SK-N-SH (cell line): ENCODE measurements at regions not wholly inside any gene's neighbourhood (a gene's known extent, or its start where the extent isn't known, plus 50 kb on each side); places are given as distances from the start of the nearest gene placed in this dataset.
A peak's percentile ranks its signal among the peaks of the same experiment; 100 is the strongest.

Source experiments
- CTCF ChIA-PET: fragments of 300-600, 350-600 bp; formaldehyde crosslinking; extraction: SDS; loops from one replicate; lab custom pipeline; 2021; lab: Yijun Ruan, JAX
- POLR2A ChIA-PET: fragments of 350-600 bp; sonication (Branson Sonifier 250); formaldehyde crosslinking; extraction: SDS; loops from one replicate; lab custom pipeline; 2020; ENCODE audit warnings: antibody characterized with exemption, inconsistent platforms; lab: Yijun Ruan, JAX
- DNase-seq: peaks from one replicate; pipeline ENCODE4 v3.0.0; 2012
- H2AFZ ChIP-seq: fragments of 200-600 bp; sonication (generic); 2 replicates; pipeline ENCODE4 v1.8.1; 2016; ENCODE audit warnings: antibody characterized with exemption, mild to moderate bottlenecking, low read depth
- H3F3A ChIP-seq: fragments of 200-600 bp; sonication (generic); replicated peaks from 2 replicates; pipeline ENCODE3; 2016; ENCODE audit warnings: antibody characterized with exemption, mild to moderate bottlenecking; ENCODE audit not compliant: insufficient read depth
- H3K27ac ChIP-seq, 2 experiments: fragments of 200-500 bp in 1 of 2; fragments of 200-600 bp in 1 of 2; sonication (Bioruptor generic) in 1 of 2; sonication (generic), shearing (Covaris generic) in 1 of 2; 2 replicates each; pipeline versions ENCODE4 v1.5.1 to v1.6.1; 2014 to 2016; ENCODE audit warnings: low read depth in 2 of 2, inconsistent platforms in 1 of 2, low read length in 1 of 2, mild to moderate bottlenecking in 1 of 2, mixed read lengths in 1 of 2
- H3K27me3 ChIP-seq: fragments of 200-600 bp; sonication (generic), shearing (Covaris generic); 2 replicates; pipeline ENCODE4 v1.6.1; 2016; ENCODE audit warnings: mixed run types; ENCODE audit not compliant: insufficient read depth
- H3K36me3 ChIP-seq, 2 experiments: fragments of 200-500 bp in 1 of 2; fragments of 200-600 bp in 1 of 2; sonication (Bioruptor generic) in 1 of 2; sonication (generic) in 1 of 2; replicated peaks in 1 of 2; 2 replicates each; pipeline versions ENCODE3 to v1.5.1; 2014 to 2016; ENCODE audit warnings: low read length in 1 of 2, mild to moderate bottlenecking in 1 of 2; ENCODE audit not compliant: insufficient read depth in 2 of 2, control insufficient read depth in 1 of 2
- H3K4me1 ChIP-seq, 2 experiments: fragments of 200-500 bp in 1 of 2; fragments of 200-600 bp in 1 of 2; sonication (Bioruptor generic) in 1 of 2; sonication (generic), shearing (Covaris generic) in 1 of 2; 2 replicates each; pipeline versions ENCODE4 v1.5.1 to v1.6.1; 2014 to 2016; ENCODE audit warnings: low read depth in 1 of 2, low read length in 1 of 2, mixed run types in 1 of 2; ENCODE audit not compliant: insufficient read depth in 2 of 2, control insufficient read depth in 1 of 2
- H3K4me2 ChIP-seq: fragments of 200-600 bp; sonication (generic), shearing (Covaris generic); 2 replicates; pipeline ENCODE4 v1.6.1; 2017; ENCODE audit warnings: mixed run types
- H3K4me3 ChIP-seq, 2 experiments: fragments of 200-500 bp in 1 of 2; fragments of 200-600 bp in 1 of 2; sonication (Bioruptor generic) in 1 of 2; sonication (generic), shearing (Covaris generic) in 1 of 2; 2 replicates each; pipeline versions ENCODE4 v1.5.1 to v1.8.1; 2014 to 2016; ENCODE audit warnings: low read depth in 2 of 2, inconsistent platforms in 1 of 2, low read length in 1 of 2, mild to moderate bottlenecking in 1 of 2, mixed read lengths in 1 of 2, moderate library complexity in 1 of 2
- H3K79me2 ChIP-seq: fragments of 200-600 bp; sonication (generic); 2 replicates; pipeline ENCODE4 v1.8.1; 2017; ENCODE audit warnings: mild to moderate bottlenecking; ENCODE audit not compliant: insufficient read depth
- H3K9ac ChIP-seq: fragments of 200-600 bp; sonication (generic); 2 replicates; pipeline ENCODE4 v1.6.1; 2017; ENCODE audit warnings: mixed run types
- H3K9me2 ChIP-seq: fragments of 200-600 bp; sonication (generic); 2 replicates; pipeline ENCODE4 v1.6.1; 2017; ENCODE audit warnings: mixed run types
- H3K9me3 ChIP-seq: fragments of 200-600 bp; sonication (generic); 2 replicates; pipeline ENCODE4 v1.6.1; 2017; ENCODE audit warnings: mixed run types, mild to moderate bottlenecking, moderate library complexity
- H4K20me1 ChIP-seq: fragments of 200-600 bp; sonication (generic); 2 replicates; pipeline ENCODE4 v1.6.1; 2017; ENCODE audit warnings: mild to moderate bottlenecking, mixed run types; ENCODE audit not compliant: insufficient read depth
- ELF1 ChIP-seq: IDR thresholded peaks from 2 replicates; pipeline ENCODE4 v1.4.0; 2012
- FOXM1 ChIP-seq: IDR thresholded peaks from 2 replicates; pipeline ENCODE4 v1.4.0; 2012; ENCODE audit warnings: low read depth, mild to moderate bottlenecking
- GABPA ChIP-seq: IDR thresholded peaks from 2 replicates; pipeline ENCODE4 v1.4.0; 2012; ENCODE audit warnings: low read depth, mild to moderate bottlenecking
- GATA2 ChIP-seq: sonication (generic); formaldehyde crosslinking; IDR thresholded peaks from 2 replicates; pipeline ENCODE4 v1.5.0; 2020; ENCODE audit warnings: mild to moderate bottlenecking, missing genetic modification reagents
- IRF3 ChIP-seq: fragments of 150-350 bp; IDR thresholded peaks from 2 replicates; pipeline ENCODE4 v1.6.1; 2016; ENCODE audit warnings: mild to moderate bottlenecking, low read depth, low read length
- JUND ChIP-seq: IDR thresholded peaks from 2 replicates; pipeline ENCODE4 v1.4.0; 2012
- MAX ChIP-seq: IDR thresholded peaks from 2 replicates; pipeline ENCODE4 v1.4.0; 2012; ENCODE audit warnings: low read depth
- MXI1 ChIP-seq: IDR thresholded peaks from 2 replicates; pipeline ENCODE4 v1.6.1; 2012; ENCODE audit warnings: mild to moderate bottlenecking, low read depth, low read length, improper control_type of control experiment
- NFIC ChIP-seq: IDR thresholded peaks from 2 replicates; pipeline ENCODE4 v1.4.0; 2012; ENCODE audit warnings: borderline replicate concordance
- NRF1 ChIP-seq: IDR thresholded peaks from 2 replicates; pipeline ENCODE4 v1.6.1; 2012; ENCODE audit warnings: low read depth, mild to moderate bottlenecking, low read length
- PBX3 ChIP-seq: IDR thresholded peaks from 2 replicates; pipeline ENCODE4; 2012
- POLR2AphosphoS5 ChIP-seq: IDR thresholded peaks from 2 replicates; pipeline ENCODE4 v1.6.1; 2012; ENCODE audit warnings: low read depth, low read length
- RAD21 ChIP-seq: IDR thresholded peaks from 2 replicates; pipeline ENCODE4 v1.6.1; 2012; ENCODE audit warnings: mild to moderate bottlenecking, low read length
- RFX5 ChIP-seq: IDR thresholded peaks from 2 replicates; pipeline ENCODE4 v1.6.1; 2012; ENCODE audit warnings: mild to moderate bottlenecking, improper control_type of control experiment, low read length
- SIN3A ChIP-seq: IDR thresholded peaks from 2 replicates; pipeline ENCODE4 v1.6.1; 2012; ENCODE audit warnings: low read depth, mild to moderate bottlenecking, low read length, moderate library complexity, borderline replicate concordance
- SMC3 ChIP-seq: IDR thresholded peaks from 2 replicates; pipeline ENCODE4 v1.6.1; 2012; ENCODE audit warnings: low read depth, low read length, improper control_type of control experiment
- TAF1 ChIP-seq: IDR thresholded peaks from 2 replicates; pipeline ENCODE4 v1.6.1; 2012; ENCODE audit warnings: low read depth, mild to moderate bottlenecking, low read length, moderate library complexity, borderline replicate concordance
- TCF12 ChIP-seq: IDR thresholded peaks from 2 replicates; pipeline ENCODE4 v1.4.0; 2012
- TEAD4 ChIP-seq: IDR thresholded peaks from 2 replicates; pipeline ENCODE4 v1.4.0; 2012; ENCODE audit warnings: mild to moderate bottlenecking, borderline replicate concordance; ENCODE audit not compliant: insufficient read depth
- USF1 ChIP-seq: IDR thresholded peaks from 2 replicates; pipeline ENCODE4 v1.4.0; 2012; ENCODE audit warnings: low read depth, borderline replicate concordance
- USF2 ChIP-seq: fragments of 150-350 bp; IDR thresholded peaks from 2 replicates; pipeline ENCODE4 v1.6.1; 2017; ENCODE audit warnings: antibody characterized with exemption, low read length, low read depth, borderline replicate concordance
- WGBS: methylation state at CpG from one replicate; pipeline ENCODE4 v1.1.6; 2017; ENCODE audit warnings: low lambda C conversion rate; 5-methylcytosine and 5-hydroxymethylcytosine counted together

GRCh38 chr6:30798494-30798893, 54.1 kb upstream of the IER3 start:
- H3K27me3 ChIP-seq = no peaks in the 10 kb centered on the region
- H2AFZ ChIP-seq = no peak overlapping the region
- no peak for DNase-seq
- no peaks in the 10 kb centered on the region for H3K9me2 ChIP-seq
- H3K36me3 ChIP-seq = no peaks in the 10 kb centered on the region
- H3K79me2 ChIP-seq = no peaks in the 10 kb centered on the region
- CTCF ChIA-PET = no interaction called here
- peak overlapping the region in 1 of 2 experiments; percentile 20; a peak in 1 of 4 replicates for H3K27ac ChIP-seq
- peaks cover 3% of the 10 kb centered on the region for H3F3A ChIP-seq
- H3K4me1 ChIP-seq = peaks cover 0 to 4% of the 10 kb centered on the region in 2 experiments; a peak in 1 of 4 replicates
- H3K9me3 ChIP-seq = no peaks in the 10 kb centered on the region
- no peak overlapping the region for H3K4me2 ChIP-seq
- H4K20me1 ChIP-seq = no peaks in the 10 kb centered on the region
- POLR2A ChIA-PET = no interaction called here
- H3K4me3 ChIP-seq = no peak overlapping the region
- TF ChIP-seq RFX5 = no peak
- TF ChIP-seq PBX3 = no peak
- no peak for TF ChIP-seq JUND
- no peak for TF ChIP-seq RAD21
- no peak for TF ChIP-seq NRF1
- TF ChIP-seq USF2 = no peak
- TF ChIP-seq USF1 = no peak
- TF ChIP-seq TEAD4 = no peak
- TF ChIP-seq NFIC = no peak
- H3K9ac ChIP-seq = no peak overlapping the region
- 82% methylated on average over 3 of the region's 3 CpGs for WGBS

- Histone ChIP-seq H2AFZ (no peak overlapping the region), H3K27me3 (no peaks in the 10 kb centered on the region), H3K9me3 (no peaks in the 10 kb centered on the region), H3K9ac (no peak overlapping the region), H3K79me2 (no peaks in the 10 kb centered on the region), H3K36me3 (no peaks in the 10 kb centered on the region), H3K4me3 (no peak overlapping the region), H3K27ac (no peak overlapping the region), H3F3A (peaks cover 3% of the 10 kb centered on the region), H3K4me1 (peaks cover 0 to 8% of the 10 kb centered on the region in 2 experiments; a peak in 1 of 4 replicates), H3K9me2 (no peaks in the 10 kb centered on the region), H4K20me1 (no peaks in the 10 kb centered on the region), H3K4me2 (no peak overlapping the region)
- no peak for DNase-seq
- ChIA-PET POLR2A (no interaction called here), CTCF (interaction anchor here (1.1 to 1.8 kb wide), 4 partner anchors 26 to 265 kb away, joined by 3 to 5 read pairs (median 4); no protein-coding TSS in a partner anchor)
- 93% methylated on average over 3 of the region's 3 CpGs for WGBS
- TF ChIP-seq MAX (no peak), USF1 (no peak), MXI1 (no peak), SIN3A (no peak), TCF12 (no peak), TAF1 (no peak), PBX3 (no peak), GATA2 (CRISPR knock-in tag) (no peak), USF2 (no peak), NFIC (no peak), TEAD4 (no peak), GABPA (no peak), FOXM1 (no peak), IRF3 (no peak), SMC3 (no peak), ELF1 (no peak), POLR2AphosphoS5 (no peak)
Measured at GRCh38 chr6:30795549-30796293, 51.4 kb upstream of the IER3 start.
